ENCODE measurements at regions not wholly inside any gene's neighbourhood (a gene's known extent, or its start where the extent isn't known, plus 50 kb on each side); places are given as distances from the start of the nearest gene placed in this dataset.
"Not testable (repeated sequence)": the region's sequence is repeated elsewhere in the genome, so short reads cannot be mapped to it uniquely, and the experiment has no call there.

GRCh38 chr5:122612901-122613300, 162.0 kb upstream of the SNX2 start:
- Mint-ChIP-seq H3K27me3 (no peaks in the 10 kb centered on the region), H3K9me3 (no peaks in the 10 kb centered on the region), H3K27ac (no peak overlapping the region), H3K4me3 (no peak overlapping the region), H3K4me1 (no peaks in the 10 kb centered on the region), H3K36me3 (ENCODE audit: low read depth) (no peaks in the 10 kb centered on the region)
- CTCF ChIA-PET = no interaction called here
- POLR2A ChIA-PET = no interaction called here
- DNase-seq = no peak

- H3K9me3 Mint-ChIP-seq = no peaks in the 10 kb centered on the region
- H3K36me3 Mint-ChIP-seq (ENCODE audit: low read depth) = no peaks in the 10 kb centered on the region
- H3K4me3 Mint-ChIP-seq = no peak overlapping the region
- CTCF ChIA-PET = no interaction called here
- H3K27me3 Mint-ChIP-seq = no peaks in the 10 kb centered on the region
- no peak overlapping the region for H3K27ac Mint-ChIP-seq
- POLR2A ChIA-PET = no interaction called here
- DNase-seq = no peak
- no peaks in the 10 kb centered on the region for H3K4me1 Mint-ChIP-seq
Measured at GRCh38 chr5:122615146-122615545, 159.7 kb upstream of the SNX2 start.

DNA sequence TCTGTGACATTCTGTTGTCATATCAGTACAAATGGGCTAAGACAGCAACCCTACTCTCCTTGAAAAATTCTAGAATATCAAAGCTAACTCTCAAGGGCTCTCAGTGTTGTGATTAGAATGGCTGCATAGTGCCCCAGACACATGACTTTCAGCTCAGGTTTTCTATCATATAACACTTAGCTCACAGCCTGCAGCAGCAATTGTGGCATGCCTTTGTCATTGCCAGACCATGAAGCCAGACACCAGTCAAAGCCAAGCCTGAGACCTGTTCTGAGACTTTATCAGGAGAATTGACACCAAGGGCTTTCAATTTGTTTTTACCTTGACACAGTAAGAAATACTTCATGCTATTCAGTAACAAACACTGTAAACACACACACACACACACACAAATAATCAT, 159.0 kb upstream of the SNX2 start:
- no peaks in the 10 kb centered on the region for H3K4me1 Mint-ChIP-seq
- no peaks in the 10 kb centered on the region for H3K27me3 Mint-ChIP-seq
- no peak overlapping the region for H3K4me3 Mint-ChIP-seq
- no peak for DNase-seq
- H3K36me3 Mint-ChIP-seq (ENCODE audit: low read depth) = no peaks in the 10 kb centered on the region
- no peaks in the 10 kb centered on the region for H3K9me3 Mint-ChIP-seq
- POLR2A ChIA-PET = no interaction called here
- no peak overlapping the region for H3K27ac Mint-ChIP-seq
- CTCF ChIA-PET = no interaction called here

GRCh38 chr5:122618046-122618445, 156.8 kb upstream of the SNX2 start:
- CTCF ChIA-PET = not testable (repeated sequence)

DNA sequence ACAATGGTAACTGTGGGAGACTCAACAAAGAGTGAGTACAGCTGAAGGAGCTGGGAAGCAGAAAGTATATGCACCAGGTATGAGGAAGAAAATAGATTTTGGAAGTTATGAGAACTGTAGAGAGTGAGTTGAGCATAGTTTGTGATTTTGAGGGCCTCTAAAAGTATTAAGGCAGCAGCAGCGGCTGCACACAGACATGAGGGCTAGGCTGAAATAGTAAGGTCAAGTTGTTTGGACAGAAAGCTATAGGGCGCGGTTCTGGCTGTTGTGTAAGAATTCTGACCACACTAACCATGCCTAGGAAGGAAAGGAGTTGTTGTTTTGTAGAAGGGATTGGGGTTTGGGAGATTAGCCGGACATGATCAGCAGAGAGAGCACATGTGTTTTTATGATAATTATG, 154.1 kb upstream of the SNX2 start:
- POLR2A ChIA-PET; H3K9me3 Mint-ChIP-seq; DNase-seq; H3K27ac Mint-ChIP-seq; CTCF ChIA-PET; H3K27me3 Mint-ChIP-seq; H3K4me3 Mint-ChIP-seq; H3K4me1 Mint-ChIP-seq; H3K36me3 Mint-ChIP-seq (ENCODE audit: low read depth): not testable (repeated sequence)

More at GRCh38 chr5:122618046-122618445, 156.8 kb upstream of the SNX2 start:
- H3K9me3 Mint-ChIP-seq; H3K27ac Mint-ChIP-seq; H3K4me3 Mint-ChIP-seq; POLR2A ChIA-PET; H3K4me1 Mint-ChIP-seq; H3K36me3 Mint-ChIP-seq (ENCODE audit: low read depth); H3K27me3 Mint-ChIP-seq; DNase-seq: not testable (repeated sequence)

- POLR2A ChIA-PET; H3K9me3 Mint-ChIP-seq; H3K4me1 Mint-ChIP-seq; H3K27ac Mint-ChIP-seq; H3K4me3 Mint-ChIP-seq; DNase-seq; CTCF ChIA-PET; H3K36me3 Mint-ChIP-seq (ENCODE audit: low read depth); H3K27me3 Mint-ChIP-seq: not testable (repeated sequence)
Measured at GRCh38 chr5:122628714-122629113, 146.2 kb upstream of the SNX2 start.

- no peaks in the 10 kb centered on the region for H3K9me3 Mint-ChIP-seq
- POLR2A ChIA-PET = no interaction called here
- CTCF ChIA-PET = no interaction called here
- no peaks in the 10 kb centered on the region for H3K4me1 Mint-ChIP-seq
- H3K36me3 Mint-ChIP-seq (ENCODE audit: low read depth) = no peaks in the 10 kb centered on the region
- DNase-seq = no peak
- H3K27me3 Mint-ChIP-seq = no peaks in the 10 kb centered on the region
- H3K4me3 Mint-ChIP-seq = no peak overlapping the region
- no peak overlapping the region for H3K27ac Mint-ChIP-seq
Measured at GRCh38 chr5:122629121-122629677, 145.7 kb upstream of the SNX2 start.

GRCh38 chr5:122638581-122638980, 136.3 kb upstream of the SNX2 start:
- CTCF ChIA-PET = no interaction called here
- POLR2A ChIA-PET = no interaction called here

DNA sequence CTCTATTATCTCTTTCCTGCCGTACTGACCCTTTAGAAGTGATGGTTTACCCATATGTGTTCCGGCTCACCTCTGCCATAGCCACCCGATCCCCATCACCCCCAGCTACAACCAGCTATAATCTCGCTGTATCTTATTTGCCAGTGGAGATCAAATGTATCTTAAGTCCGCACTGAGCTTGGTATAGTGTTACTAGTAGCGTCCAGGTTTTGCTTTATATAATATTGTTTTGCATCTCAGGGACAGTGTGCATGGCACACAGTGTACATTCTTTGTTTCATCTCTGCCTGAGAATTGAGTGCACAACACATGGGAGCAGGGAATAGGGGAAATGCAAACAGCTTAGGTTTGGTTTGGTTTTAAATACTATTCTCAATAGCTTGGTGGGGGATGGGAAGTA, 135.8 kb upstream of the SNX2 start:
- Mint-ChIP-seq H3K4me3 (no peak overlapping the region), H3K9me3 (no peaks in the 10 kb centered on the region), H3K27ac (no peak overlapping the region), H3K27me3 (peaks cover 2% of the 10 kb centered on the region), H3K4me1 (no peaks in the 10 kb centered on the region), H3K36me3 (ENCODE audit: low read depth) (no peaks in the 10 kb centered on the region)
- no peak for DNase-seq
- POLR2A ChIA-PET = no interaction called here
- CTCF ChIA-PET = no interaction called here

More at GRCh38 chr5:122638581-122638980, 136.3 kb upstream of the SNX2 start:
- no peaks in the 10 kb centered on the region for H3K9me3 Mint-ChIP-seq
- no peak for DNase-seq
- H3K27ac Mint-ChIP-seq = no peak overlapping the region
- H3K36me3 Mint-ChIP-seq (ENCODE audit: low read depth) = no peaks in the 10 kb centered on the region
- H3K27me3 Mint-ChIP-seq = peaks cover 2% of the 10 kb centered on the region
- no peak overlapping the region for H3K4me3 Mint-ChIP-seq
- H3K4me1 Mint-ChIP-seq = no peaks in the 10 kb centered on the region

GRCh38 chr5:122639864-122640263, 135.0 kb upstream of the SNX2 start:
- Mint-ChIP-seq H3K36me3 (ENCODE audit: low read depth) (no peaks in the 10 kb centered on the region), H3K9me3 (no peaks in the 10 kb centered on the region), H3K27me3 (peaks cover 2% of the 10 kb centered on the region), H3K27ac (no peak overlapping the region), H3K4me1 (no peaks in the 10 kb centered on the region), H3K4me3 (no peak overlapping the region)
- no peak for DNase-seq
- ChIA-PET CTCF (no interaction called here), POLR2A (no interaction called here)

GRCh38 chr5:122649080-122649479, 125.8 kb upstream of the SNX2 start:
- Mint-ChIP-seq H3K27ac (no peak overlapping the region), H3K27me3 (no peaks in the 10 kb centered on the region), H3K9me3 (no peaks in the 10 kb centered on the region), H3K4me1 (no peaks in the 10 kb centered on the region), H3K36me3 (ENCODE audit: low read depth) (no peaks in the 10 kb centered on the region), H3K4me3 (no peak overlapping the region)
- CTCF ChIA-PET = no interaction called here
- no peak for DNase-seq
- POLR2A ChIA-PET = no interaction called here

GRCh38 chr5:122653087-122654017, 121.5 kb upstream of the SNX2 start:
- no peak overlapping the region for H3K27ac Mint-ChIP-seq
- H3K36me3 Mint-ChIP-seq (ENCODE audit: low read depth) = no peaks in the 10 kb centered on the region
- ChIA-PET POLR2A (no interaction called here), CTCF (no interaction called here)
- H3K4me1 Mint-ChIP-seq = no peaks in the 10 kb centered on the region
- no peak overlapping the region for H3K4me3 Mint-ChIP-seq
- H3K27me3 Mint-ChIP-seq = no peaks in the 10 kb centered on the region
- no peak for DNase-seq
- H3K9me3 Mint-ChIP-seq = no peaks in the 10 kb centered on the region

DNA sequence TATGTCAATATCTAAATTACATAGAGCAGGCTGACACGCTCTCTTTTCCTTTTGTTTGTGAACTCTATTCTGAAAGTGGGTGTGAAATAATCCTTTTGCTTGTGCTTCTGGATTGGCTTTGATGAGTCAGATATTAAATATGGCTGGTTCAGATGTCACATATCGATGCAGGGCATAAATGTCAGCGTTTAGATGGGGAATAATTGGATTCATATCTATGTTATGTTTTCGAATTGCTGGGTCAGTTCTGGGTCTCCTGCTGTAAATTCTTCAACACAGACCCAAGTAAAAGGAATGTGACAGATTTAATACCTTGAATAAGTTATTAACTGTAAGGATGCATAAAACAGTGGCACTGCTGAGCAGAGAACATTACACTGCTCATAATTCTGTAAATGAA, 118.7 kb upstream of the SNX2 start:
- Mint-ChIP-seq H3K4me1 (no peaks in the 10 kb centered on the region), H3K27ac (no peak overlapping the region), H3K27me3 (no peaks in the 10 kb centered on the region), H3K9me3 (no peaks in the 10 kb centered on the region), H3K36me3 (ENCODE audit: low read depth) (no peaks in the 10 kb centered on the region), H3K4me3 (no peak overlapping the region)
- CTCF ChIA-PET = no interaction called here
- POLR2A ChIA-PET = no interaction called here
- no peak for DNase-seq

- H3K27me3 Mint-ChIP-seq = peaks cover 2% of the 10 kb centered on the region
- H3K27ac Mint-ChIP-seq = no peak overlapping the region
- POLR2A ChIA-PET = no interaction called here
- no peaks in the 10 kb centered on the region for H3K36me3 Mint-ChIP-seq (ENCODE audit: low read depth)
- CTCF ChIA-PET = no interaction called here
- no peak for DNase-seq
- H3K4me1 Mint-ChIP-seq = no peaks in the 10 kb centered on the region
- H3K9me3 Mint-ChIP-seq = no peaks in the 10 kb centered on the region
- H3K4me3 Mint-ChIP-seq = no peak overlapping the region
Measured at GRCh38 chr5:122656577-122656976, 118.3 kb upstream of the SNX2 start.
